ENCODE measurements at regions not wholly inside any gene's neighbourhood (a gene's known extent, or its start where the extent isn't known, plus 50 kb on each side); places are given as distances from the start of the nearest gene placed in this dataset.

DNA sequence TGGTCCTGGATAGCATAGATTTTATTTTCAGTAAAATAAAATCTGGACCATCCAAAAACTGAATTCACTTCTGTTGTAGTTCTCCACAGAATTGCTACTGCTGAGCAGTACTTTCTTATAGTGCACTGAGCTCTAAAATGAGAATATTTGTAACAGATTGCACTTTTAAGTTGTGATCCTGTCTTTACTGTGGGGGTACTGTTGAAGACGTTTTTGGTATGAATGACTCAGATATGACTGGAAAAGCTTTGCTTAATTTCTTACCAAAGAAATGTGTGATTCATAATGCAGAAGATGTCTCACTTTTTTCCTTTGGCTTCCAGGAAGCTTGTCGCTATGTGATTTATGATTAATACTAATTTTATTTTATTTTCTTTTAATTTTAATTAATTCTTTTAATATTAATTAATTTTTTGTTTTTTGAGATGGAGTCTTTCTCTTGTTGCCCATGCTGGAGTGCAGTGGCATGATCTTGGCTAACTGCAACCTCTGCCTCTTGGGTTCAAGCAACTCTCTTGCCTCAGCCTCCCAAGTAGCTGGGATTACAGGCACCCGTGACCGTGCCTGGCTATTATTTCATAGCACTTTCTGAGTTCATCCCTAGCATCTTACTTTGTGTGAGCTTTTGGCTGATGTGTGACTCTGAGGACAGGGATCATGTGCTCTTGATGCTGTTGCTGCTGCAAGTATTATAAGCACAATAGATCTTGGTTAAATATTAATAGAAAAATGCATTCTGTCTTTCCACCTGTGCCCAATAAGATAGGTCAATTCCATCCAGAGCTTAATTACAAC lies 557.6 kb upstream of the AMELY start (continued):
- TF ChIP-seq, protein P1, sequence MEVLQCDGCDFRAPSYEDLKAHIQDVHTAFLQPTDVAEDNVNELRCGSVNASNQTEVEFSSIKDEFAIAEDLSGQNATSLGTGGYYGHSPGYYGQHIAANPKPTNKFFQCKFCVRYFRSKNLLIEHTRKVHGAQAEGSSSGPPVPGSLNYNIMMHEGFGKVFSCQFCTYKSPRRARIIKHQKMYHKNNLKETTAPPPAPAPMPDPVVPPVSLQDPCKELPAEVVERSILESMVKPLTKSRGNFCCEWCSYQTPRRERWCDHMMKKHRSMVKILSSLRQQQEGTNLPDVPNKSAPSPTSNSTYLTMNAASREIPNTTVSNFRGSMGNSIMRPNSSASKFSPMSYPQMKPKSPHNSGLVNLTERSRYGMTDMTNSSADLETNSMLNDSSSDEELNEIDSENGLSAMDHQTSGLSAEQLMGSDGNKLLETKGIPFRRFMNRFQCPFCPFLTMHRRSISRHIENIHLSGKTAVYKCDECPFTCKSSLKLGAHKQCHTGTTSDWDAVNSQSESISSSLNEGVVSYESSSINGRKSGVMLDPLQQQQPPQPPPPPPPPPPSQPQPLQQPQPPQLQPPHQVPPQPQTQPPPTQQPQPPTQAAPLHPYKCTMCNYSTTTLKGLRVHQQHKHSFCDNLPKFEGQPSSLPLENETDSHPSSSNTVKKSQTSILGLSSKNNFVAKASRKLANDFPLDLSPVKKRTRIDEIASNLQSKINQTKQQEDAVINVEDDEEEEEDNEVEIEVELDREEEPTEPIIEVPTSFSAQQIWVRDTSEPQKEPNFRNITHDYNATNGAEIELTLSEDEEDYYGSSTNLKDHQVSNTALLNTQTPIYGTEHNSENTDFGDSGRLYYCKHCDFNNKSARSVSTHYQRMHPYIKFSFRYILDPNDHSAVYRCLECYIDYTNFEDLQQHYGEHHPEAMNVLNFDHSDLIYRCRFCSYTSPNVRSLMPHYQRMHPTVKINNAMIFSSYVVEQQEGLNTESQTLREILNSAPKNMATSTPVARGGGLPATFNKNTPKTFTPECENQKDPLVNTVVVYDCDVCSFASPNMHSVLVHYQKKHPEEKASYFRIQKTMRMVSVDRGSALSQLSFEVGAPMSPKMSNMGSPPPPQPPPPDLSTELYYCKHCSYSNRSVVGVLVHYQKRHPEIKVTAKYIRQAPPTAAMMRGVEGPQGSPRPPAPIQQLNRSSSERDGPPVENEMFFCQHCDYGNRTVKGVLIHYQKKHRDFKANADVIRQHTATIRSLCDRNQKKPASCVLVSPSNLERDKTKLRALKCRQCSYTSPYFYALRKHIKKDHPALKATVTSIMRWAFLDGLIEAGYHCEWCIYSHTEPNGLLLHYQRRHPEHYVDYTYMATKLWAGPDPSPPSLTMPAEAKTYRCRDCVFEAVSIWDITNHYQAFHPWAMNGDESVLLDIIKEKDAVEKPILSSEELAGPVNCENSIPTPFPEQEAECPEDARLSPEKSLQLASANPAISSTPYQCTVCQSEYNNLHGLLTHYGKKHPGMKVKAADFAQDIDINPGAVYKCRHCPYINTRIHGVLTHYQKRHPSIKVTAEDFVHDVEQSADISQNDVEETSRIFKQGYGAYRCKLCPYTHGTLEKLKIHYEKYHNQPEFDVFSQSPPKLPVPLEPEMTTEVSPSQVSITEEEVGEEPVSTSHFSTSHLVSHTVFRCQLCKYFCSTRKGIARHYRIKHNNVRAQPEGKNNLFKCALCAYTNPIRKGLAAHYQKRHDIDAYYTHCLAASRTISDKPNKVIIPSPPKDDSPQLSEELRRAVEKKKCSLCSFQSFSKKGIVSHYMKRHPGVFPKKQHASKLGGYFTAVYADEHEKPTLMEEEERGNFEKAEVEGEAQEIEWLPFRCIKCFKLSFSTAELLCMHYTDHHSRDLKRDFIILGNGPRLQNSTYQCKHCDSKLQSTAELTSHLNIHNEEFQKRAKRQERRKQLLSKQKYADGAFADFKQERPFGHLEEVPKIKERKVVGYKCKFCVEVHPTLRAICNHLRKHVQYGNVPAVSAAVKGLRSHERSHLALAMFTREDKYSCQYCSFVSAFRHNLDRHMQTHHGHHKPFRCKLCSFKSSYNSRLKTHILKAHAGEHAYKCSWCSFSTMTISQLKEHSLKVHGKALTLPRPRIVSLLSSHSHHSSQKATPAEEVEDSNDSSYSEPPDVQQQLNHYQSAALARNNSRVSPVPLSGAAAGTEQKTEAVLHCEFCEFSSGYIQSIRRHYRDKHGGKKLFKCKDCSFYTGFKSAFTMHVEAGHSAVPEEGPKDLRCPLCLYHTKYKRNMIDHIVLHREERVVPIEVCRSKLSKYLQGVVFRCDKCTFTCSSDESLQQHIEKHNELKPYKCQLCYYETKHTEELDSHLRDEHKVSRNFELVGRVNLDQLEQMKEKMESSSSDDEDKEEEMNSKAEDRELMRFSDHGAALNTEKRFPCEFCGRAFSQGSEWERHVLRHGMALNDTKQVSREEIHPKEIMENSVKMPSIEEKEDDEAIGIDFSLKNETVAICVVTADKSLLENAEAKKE (CRISPR knock-in tag; IDR thresholded peaks at IDR 0.05), result no peak
- TF ChIP-seq, protein P2, sequence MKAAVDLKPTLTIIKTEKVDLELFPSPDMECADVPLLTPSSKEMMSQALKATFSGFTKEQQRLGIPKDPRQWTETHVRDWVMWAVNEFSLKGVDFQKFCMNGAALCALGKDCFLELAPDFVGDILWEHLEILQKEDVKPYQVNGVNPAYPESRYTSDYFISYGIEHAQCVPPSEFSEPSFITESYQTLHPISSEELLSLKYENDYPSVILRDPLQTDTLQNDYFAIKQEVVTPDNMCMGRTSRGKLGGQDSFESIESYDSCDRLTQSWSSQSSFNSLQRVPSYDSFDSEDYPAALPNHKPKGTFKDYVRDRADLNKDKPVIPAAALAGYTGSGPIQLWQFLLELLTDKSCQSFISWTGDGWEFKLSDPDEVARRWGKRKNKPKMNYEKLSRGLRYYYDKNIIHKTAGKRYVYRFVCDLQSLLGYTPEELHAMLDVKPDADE (IDR thresholded peaks at IDR 0.05), result no peak

DNA sequence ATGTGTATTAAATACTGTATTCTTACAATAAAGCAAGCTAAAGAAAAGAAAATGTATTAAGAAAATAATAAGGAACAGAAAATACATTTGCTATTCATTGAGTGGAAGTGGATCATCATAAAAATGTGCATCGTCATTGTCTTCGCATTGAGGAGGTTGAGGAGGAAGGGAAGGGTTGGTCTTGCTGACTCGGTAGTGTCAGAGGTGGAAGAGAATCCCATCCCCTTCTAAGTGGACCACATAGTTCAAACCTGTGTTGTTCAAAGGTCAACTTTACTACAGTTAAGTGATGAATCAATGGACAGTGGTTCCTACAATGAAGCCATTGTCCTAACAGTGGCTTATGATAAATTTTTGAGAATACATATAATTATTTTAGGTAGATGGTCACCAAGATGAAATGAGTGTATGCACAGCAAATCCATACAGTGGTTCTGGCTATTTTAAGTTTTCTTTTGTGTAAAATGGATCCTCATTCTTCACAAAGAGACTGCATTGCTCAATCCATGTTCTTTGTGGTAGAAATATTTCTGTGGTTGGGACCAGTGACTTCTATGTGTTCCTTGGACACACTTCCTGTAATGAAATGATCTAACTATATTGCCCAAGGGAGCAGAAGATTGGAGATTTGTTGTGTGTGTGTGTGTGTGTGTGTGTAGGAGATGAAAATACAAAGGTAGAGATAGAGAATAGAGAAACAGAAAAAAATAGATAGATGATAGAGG lies 556.4 kb upstream of the AMELY start:
- no peak for ATAC-seq

More for the DNA sequence above, 556.4 kb upstream of the AMELY start:
- no peaks in the 10 kb centered on the region for H3K9me2 ChIP-seq (ENCODE audit: insufficient read depth)
- H2AFZ ChIP-seq, result no peak overlapping the region
- no peak for TF ChIP-seq ZNF331 (CRISPR knock-in tag; IDR thresholded peaks at IDR 0.05; ENCODE audit: low read depth)
- no peak for TF ChIP-seq NANOG (IDR thresholded peaks at IDR 0.05; ENCODE audit: borderline replicate concordance)
- TF ChIP-seq, protein P1 (CRISPR knock-in tag; IDR thresholded peaks at IDR 0.05), result no peak
- TF ChIP-seq POLR2AphosphoS5 (IDR thresholded peaks at IDR 0.05; ENCODE audit: low read depth), result no peak
- H3K79me2 ChIP-seq (replicated peaks; ENCODE audit: insufficient read depth), result no peaks in the 10 kb centered on the region
- H3K36me3 ChIP-seq (ENCODE audit: insufficient read depth), result no peaks in the 10 kb centered on the region
- H3K4me3 ChIP-seq, result no peak overlapping the region
- no peak overlapping the region for H3K4me2 ChIP-seq
- H3K27me3 ChIP-seq (ENCODE audit: insufficient read depth), result no peaks in the 10 kb centered on the region
- DNase-seq (ENCODE audit: low spot score), result no peak
- H3K4me1 Mint-ChIP-seq, result no peaks in the 10 kb centered on the region
- no peak overlapping the region for H3K27ac ChIP-seq (ENCODE audit: low read depth)
- H3K4me1 ChIP-seq (ENCODE audit: insufficient read depth), result no peaks in the 10 kb centered on the region
- no peaks in the 10 kb centered on the region; the same call in 2 of the 3 replicates for H3K9me3 Mint-ChIP-seq
- no peak overlapping the region for H3K4me3 Mint-ChIP-seq
- no peaks in the 10 kb centered on the region for H3K36me3 Mint-ChIP-seq (ENCODE audit: low read depth)
- no peaks in the 10 kb centered on the region for H4K20me1 ChIP-seq (replicated peaks; ENCODE audit: insufficient read depth)
- peaks cover 1% of the 10 kb centered on the region for H3K27me3 Mint-ChIP-seq (ENCODE audit: insufficient read depth, low read depth, poor library complexity)
- H3K27ac Mint-ChIP-seq, result no peak overlapping the region
- H3F3A ChIP-seq (replicated peaks; ENCODE audit: low read depth), result no peaks in the 10 kb centered on the region

Data from GM23338 (cell line).